ENCODE measurements at regions not wholly inside any gene's neighbourhood (a gene's known extent, or its start where the extent isn't known, plus 50 kb on each side); places are given as distances from the start of the nearest gene placed in this dataset.

- DNase-seq (ENCODE audit: extremely low read depth, low read depth) = no peak
- H3K4me3 ChIP-seq (replicated peaks; ENCODE audit: low read depth, low read length) = no peak overlapping the region
- no peak for TF ChIP-seq CTCF (IDR thresholded peaks at IDR 0.05; ENCODE audit: low read depth, low read length, missing control alignments)
These were observed 102.9 kb upstream of the RFLNA start for GRCh38 chr12:124191966-124192365.

- no peak for DNase-seq (ENCODE audit: extremely low read depth, low read depth)
- H3K4me3 ChIP-seq (replicated peaks; ENCODE audit: low read depth, low read length) = no peak overlapping the region
- no peak for TF ChIP-seq CTCF (IDR thresholded peaks at IDR 0.05; ENCODE audit: low read depth, low read length, missing control alignments)
These were observed 100.5 kb upstream of the RFLNA start for GRCh38 chr12:124194264-124194892.

- H3K4me3 ChIP-seq (replicated peaks; ENCODE audit: low read depth, low read length) = no peak overlapping the region
- no peak for TF ChIP-seq CTCF (IDR thresholded peaks at IDR 0.05; ENCODE audit: low read depth, low read length, missing control alignments)
- no peak for DNase-seq (ENCODE audit: extremely low read depth, low read depth)
These were observed 99.9 kb upstream of the RFLNA start for GRCh38 chr12:124194893-124195566.

GRCh38 chr12:124195567-124195942 lies 99.3 kb upstream of the RFLNA start:
- TF ChIP-seq CTCF (IDR thresholded peaks at IDR 0.05; ENCODE audit: low read depth, low read length, missing control alignments) = no peak
- DNase-seq (ENCODE audit: extremely low read depth, low read depth) = no peak
- H3K4me3 ChIP-seq (replicated peaks; ENCODE audit: low read depth, low read length) = no peak overlapping the region

GRCh38 chr12:124196236-124196635 lies 98.7 kb upstream of the RFLNA start:
- TF ChIP-seq CTCF (IDR thresholded peaks at IDR 0.05; ENCODE audit: low read depth, low read length, missing control alignments) = no peak
- DNase-seq (ENCODE audit: extremely low read depth, low read depth) = no peak
- H3K4me3 ChIP-seq (replicated peaks; ENCODE audit: low read depth, low read length) = no peak overlapping the region

- no peak for DNase-seq (ENCODE audit: extremely low read depth, low read depth)
- no peak for TF ChIP-seq CTCF (IDR thresholded peaks at IDR 0.05; ENCODE audit: low read depth, low read length, missing control alignments)
- H3K4me3 ChIP-seq (replicated peaks; ENCODE audit: low read depth, low read length) = no peak overlapping the region
These were observed 93.6 kb upstream of the RFLNA start for GRCh38 chr12:124201248-124201647.

Data from HFF-Myc (cell line).